Glomerular visceral epithelial cell (primary cell): ENCODE measurements at regions not wholly inside any gene's neighbourhood (a gene's known extent, or its start where the extent isn't known, plus 50 kb on each side); places are given as distances from the start of the nearest gene placed in this dataset.

Experiments used
- DNase-seq: peaks from one replicate; pipeline ENCODE4 v3.0.0-alpha.2; 2016; ENCODE audit errors: extremely low spot score

DNA sequence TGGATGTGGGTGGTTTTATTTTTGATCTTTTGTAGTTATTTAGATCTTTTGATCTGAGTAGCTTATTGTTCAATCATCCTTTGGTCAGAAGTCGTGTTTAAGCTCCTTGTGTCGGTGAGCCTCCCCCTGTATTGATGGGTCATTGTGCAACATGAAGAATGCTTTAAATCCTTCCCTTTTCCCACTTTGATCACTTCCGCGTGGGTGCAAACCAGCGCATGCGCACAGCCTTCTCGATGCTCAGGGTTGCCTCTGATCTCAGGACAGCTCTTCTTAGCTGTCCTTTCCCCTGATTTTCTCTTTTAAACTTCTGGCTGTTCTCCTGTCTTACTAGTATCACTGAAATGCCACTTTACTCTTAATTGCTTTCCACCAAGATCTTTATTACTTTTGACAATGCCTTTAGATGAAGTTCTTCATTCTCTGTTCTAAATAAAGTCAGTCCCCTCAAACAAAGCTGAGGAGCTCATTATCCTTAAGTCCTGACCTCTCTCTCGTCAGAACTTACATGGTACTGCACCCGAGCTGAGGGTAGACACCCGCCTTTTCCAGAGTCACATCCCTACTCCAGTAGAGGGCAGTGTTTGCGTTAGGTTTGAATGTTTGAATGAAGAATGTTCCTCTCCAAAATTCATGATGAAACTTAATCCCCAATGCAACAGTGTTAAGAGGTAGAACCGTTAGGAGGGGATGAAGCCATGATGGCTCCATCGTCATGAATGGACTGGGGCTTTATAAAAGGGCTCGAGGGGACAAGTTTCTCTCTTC is 547.9 kb upstream of the TMPRSS15 start:
- DNase-seq: peak; percentile 2

DNA sequence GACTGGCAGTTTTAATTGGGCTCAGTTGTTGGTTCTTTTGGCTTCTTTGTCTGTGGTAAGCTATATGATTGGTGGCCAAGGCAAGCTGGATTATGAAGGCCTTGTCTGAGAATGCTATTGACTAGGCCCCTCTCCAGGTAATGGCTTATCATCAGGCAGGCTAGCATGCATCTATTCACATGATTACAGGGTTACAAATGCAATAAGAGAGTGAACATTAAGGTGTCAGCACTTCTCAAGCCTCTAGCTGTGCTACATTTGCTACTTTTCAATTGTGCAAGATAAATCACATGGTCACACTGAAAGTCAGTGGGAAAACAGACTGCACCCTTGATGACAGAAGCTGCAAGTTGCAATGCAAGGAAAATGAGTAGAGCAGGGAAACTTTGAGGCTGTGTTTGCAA is 550.9 kb upstream of the TMPRSS15 start:
- no peak for DNase-seq

DNA sequence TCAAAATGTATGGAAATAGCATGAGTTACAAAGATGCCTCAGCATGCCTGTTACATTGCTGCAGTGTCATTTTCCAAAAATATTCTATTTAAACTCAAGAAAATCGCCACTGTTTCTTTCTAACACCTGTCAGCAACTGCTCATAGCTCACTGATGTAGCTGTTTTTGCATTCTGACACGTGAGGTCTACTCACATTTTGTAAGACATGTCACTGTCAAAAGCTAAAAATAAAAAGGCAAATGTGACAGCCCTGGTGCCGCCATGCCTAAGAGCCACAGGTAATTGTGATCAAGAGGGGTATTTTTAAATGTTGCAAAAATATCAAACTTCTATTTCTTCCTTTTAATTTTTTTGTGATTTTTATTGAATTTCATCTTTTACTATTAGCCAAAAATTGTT is 556.2 kb upstream of the TMPRSS15 start:
- DNase-seq: no peak

DNA sequence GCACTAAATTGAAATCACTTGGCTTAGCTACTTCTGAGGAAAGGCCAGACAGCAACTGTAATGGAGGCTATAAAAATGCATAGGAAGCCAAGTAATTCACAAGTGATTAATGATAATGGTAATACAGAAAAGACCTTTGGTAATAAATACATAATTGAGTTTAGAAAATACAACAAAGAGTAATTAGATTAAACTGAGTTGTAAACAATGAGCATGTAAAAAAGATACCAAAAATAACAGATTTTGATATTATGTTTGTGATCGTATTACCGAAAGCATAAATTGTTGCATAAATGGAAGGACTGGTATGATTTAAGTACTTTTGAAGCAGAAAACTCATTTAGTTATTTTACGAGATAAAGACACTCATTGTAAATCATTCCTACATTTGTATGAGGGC is 556.7 kb upstream of the TMPRSS15 start:
- DNase-seq: no peak

DNA sequence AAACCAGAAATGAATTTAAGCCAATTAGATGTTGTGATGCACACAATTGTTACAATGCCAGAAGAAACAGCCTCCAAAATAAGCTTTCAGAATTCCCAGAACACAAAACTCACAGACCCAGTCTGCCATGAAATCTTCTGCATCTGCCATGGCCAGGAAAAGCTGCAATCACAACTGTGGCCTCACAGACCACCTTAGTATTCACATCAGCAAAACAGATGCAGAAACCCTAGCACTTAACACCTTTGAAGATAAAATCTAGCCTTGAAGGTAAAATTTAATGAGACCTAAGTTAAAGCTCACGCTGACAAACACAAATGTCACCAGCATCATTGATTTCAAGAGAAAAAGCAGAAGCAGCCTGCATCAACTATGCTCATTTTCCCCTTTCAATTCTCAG is 566.8 kb upstream of the TMPRSS15 start:
- DNase-seq: no peak

DNA sequence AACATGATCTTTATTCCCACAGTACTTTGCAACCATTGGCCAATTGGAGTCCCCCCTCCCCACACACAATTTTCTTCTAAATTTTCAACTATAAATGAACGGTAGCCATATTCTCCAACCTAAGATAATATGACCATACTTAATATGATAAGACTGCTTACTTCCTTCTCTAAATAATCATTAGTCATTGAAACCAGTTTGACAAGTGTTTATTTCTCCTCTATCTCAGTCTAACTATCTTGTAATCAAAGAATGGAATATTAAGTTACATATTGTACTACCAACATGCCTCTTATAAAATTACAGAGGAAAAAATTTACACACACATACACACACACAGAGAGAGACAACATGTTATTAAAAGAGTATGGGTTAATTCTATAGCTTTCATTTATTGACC is 567.4 kb upstream of the TMPRSS15 start:
- DNase-seq: no peak

DNA sequence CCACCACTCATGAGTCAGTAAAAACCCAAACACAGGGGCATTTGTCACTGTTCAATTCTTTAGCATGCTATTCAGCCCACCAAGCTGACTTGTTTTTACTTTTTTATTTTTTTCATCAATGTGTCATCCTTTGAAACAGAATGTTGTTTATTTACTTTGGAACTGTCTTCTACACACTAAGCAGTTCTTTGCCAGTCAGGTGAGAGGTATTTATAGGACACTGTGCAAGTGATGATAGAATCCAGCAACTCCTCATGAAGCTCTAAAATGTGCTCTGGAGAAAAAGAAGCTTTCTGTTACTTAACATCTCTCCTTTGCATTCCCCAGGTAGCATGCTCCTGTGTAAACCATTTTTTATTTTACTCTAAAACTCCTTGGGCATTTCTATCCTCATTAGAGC is 582.0 kb upstream of the TMPRSS15 start:
- DNase-seq: no peak

DNA sequence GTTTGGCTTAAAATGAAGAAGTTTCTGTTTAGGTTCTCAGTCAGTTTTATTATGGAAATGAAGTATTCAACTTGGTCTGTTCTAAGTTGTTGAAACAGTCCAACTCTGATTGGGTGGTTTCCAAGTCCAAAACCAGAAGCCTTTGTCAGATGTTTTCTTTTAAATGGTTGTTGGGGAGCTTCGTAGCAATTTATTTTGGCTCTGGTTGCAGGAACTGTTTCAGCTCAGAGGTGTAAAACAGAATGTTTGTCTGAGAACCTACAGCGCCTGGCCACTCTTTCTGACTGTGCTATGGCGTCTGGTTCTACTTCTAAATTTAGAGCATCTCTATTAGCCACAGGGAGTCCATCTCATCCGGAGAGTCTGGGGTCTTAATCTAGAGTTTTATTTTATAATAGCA is 582.6 kb upstream of the TMPRSS15 start:
- no peak for DNase-seq

DNA sequence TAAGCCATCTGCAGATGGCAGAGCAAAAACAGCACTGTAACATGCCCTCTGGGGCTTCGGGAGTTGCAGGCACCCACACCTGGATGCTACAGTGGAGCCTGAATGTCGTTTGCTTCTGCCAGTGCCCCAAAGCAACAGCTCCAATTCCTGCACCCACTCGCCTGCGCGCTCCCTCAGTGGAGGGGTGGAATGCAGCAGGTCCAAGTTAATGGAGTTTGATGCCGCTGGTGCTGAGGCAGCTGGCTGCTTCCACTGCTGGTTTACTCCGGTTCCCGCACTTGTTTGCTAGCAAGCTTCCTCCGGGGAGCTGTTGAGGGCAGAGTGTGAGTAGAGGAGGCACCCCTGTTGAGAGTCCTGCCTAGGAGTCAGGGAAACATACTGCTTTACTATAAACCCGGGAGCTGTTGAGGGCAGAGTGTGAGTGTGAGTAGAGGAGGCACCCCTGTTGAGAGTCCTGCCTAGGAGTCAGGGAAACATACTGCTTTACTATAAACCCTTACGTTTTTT is 584.0 kb upstream of the TMPRSS15 start:
- DNase-seq: no peak

DNA sequence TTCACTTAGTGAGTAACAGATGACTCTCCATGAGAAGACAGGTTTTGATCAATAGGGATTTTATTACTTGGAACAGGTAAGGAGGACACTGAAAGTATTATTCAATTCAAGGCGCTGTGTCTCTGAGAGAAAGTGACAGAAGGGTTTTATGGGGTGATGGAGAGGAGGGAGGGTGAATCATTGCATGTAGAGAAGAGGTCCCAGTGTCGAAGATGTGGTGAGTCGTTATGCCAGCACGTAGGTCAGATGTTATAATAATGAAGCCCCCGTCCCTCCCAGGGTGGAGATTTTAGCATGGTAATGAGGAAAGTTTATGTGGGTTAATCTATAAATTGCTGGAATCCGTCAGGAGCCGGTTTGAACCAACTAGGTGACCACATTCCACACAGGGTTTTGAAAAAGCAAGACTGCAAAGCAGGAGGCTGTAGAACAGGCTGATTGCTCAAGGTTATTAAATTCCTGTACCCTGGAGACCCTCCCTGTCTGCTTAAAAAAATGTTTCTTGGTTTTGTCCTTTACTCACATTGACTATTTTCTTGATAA is 586.4 kb upstream of the TMPRSS15 start:
- DNase-seq: no peak

DNA sequence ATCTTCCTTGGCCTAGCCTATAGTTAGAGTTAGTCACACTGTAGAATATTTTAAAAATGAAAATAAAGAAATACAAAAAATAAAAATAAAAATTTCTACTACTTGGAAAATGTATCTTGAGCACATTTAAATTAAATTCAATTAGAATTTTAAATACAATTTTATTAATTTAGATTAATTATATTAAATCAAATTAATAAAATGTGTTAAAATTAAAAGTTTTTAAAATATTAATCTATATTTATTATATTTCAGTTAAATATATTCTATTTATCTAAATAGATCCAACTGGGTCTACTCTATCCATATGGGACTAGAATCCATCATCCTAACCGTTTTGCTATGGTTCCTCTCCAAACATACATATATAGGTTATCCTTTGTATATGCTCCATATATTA is 588.3 kb upstream of the TMPRSS15 start:
- no peak for DNase-seq

DNA sequence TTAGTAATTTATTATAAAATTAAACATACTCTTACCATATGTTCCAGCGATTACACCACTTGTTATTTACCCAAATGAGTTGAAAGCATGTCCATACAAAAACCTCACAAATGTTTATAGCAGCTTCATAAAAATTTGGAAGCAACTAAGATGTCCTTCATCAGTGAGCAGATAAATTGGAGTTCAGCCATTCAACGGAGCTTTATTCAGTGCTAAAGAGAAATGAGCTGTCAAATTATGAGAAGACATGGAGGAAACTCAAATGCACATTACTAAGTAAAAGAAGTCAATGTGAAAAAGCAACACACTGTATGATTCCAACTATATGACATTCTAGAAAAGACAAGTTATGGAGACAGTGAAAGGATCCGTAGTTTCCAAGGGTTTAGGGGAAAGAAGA is 606.7 kb upstream of the TMPRSS15 start:
- DNase-seq: no peak

DNA sequence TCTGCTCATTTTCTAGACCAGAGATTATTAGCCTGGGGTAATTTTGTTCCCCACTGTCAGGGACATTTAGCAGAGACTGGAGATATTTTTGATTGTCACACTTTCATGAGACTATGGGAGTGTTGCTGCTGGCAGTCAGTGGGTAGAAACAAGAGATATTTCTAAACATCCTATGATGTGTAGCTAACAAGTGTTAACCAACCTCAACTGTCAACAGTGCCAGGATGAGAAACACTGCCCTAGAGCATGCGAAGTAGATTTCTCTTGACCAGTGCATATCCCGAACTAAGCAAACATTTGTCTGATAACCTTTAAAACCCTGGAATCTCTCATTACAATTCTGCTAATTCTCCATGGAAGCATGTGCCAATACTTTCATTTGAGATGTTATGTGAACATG is 607.4 kb upstream of the TMPRSS15 start:
- no peak for DNase-seq

DNA sequence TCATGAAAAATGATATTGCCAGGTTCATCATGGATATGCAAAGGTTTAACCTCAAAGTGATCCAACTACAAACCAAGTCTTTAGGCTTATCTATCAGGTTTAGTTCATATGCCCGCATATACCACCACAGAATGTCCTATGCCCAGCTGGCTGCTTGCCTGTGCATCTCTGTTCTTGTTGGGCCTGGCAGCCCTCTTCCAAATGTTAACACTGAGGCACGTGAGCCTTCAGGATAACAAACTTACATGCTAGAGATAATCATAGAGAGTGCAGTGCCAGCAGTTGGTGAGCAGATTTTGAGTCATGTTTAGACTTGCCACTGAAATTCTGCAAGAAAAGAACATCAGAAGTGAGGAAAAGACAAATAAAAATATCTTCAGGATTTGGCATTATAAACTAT is 607.9 kb upstream of the TMPRSS15 start:
- DNase-seq: no peak

DNA sequence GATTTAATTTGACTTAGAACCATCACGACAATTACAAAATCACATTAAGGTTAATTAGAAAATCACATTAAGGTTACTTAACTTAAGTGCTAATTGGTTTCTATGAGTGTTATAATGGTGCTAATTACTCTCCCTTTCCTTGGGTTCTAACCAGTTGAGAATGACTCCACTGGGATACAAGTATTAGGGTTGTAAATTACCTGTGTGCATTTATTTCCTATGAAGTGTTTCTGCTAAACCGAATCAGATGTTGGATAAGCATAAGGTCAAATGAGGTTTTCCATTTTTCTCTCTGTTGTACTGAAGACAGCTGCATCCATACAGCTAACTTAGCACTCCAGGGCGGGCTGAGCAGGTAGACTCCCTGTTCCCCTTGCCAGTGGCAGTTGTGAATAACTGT is 610.3 kb upstream of the TMPRSS15 start:
- no peak for DNase-seq

DNA sequence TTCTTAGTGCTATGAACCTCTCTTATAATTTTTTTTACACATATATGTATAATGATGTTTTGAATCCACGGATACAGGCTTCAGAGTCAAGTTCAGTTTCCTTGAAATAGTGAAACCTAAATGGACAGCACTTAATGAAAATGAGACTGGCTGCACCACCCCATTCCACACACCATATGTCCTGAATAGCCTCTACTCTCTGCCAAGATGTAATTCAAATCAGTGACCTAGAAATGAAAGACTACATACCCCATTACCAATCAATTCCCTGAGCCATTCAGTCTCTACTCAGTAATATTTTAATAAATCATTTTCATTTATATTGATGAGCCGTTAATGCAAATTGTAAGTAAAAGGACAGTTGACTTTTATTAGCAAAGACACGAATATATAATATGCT is 614.9 kb upstream of the TMPRSS15 start:
- DNase-seq: no peak

DNA sequence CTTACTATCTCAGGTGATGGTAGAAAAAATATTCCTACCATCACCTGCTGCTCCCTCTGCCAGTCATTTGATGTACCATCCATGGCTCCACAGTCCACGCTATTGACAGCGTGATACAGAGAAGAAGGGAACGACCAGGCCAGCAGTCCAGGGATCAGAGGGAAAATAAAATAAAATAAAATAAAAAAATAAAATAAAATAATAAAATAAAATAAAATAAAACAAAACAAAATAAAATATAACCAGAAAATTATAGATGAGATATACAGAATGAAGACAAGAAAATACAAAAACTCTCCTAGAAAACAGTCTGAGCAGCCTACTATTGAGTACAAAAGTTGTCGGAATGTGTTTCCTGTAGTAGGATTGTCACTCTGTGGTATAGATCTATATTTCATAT is 619.4 kb upstream of the TMPRSS15 start:
- DNase-seq: no peak

DNA sequence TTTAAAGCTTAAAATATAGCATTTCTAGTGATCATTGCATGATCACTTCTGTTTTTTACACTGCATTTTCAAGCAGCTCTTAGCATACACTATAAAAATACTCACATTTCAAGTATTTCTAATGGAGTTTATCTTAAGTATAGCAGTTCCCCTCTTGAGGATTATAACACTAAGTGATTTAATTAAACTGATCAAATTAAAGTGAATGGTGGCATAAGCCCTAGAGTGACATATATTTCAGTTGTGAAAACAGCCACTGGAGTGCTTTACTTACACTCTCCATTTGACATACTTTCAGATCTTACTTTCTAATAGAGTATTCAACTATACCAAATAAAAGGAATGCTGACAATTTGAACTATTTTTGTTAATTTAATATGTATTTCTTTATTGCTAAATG is 623.3 kb upstream of the TMPRSS15 start:
- DNase-seq: no peak

DNA sequence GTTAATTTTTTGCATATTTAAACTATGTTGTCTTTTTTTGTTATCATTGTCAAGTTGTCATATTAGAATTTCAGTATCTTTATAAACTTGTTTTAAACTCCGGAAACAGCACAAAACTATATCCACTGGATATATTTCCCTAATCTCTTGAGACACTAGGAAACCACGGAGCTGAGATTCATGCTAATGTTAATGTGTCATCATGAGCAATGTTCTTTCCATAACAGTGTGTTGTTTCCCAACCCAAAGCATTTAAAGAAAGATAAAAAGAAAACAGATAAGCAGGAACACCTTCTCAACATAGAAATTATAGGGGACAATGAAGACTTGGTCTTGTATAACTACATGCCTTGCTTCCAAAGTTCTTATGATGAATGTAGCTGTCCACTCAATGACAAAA is 626.2 kb upstream of the TMPRSS15 start:
- no peak for DNase-seq

DNA sequence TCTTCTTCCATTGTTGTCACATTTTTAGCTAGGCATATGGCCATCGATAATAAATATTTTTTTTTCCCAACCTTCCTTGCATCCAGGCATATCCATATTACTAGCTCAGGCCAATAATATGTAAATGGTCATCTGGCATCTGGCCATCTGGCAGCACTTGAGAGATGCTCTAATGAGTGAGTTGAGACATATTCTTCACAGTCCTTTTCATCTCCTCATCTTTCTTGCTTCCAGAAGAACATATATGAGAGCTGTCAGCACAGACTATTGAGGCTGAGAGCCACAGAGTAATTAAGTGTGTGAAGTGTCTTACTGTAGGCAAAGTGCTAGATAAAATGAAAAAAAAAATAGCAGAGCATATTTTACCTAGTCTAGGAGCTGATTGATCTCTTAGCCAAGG is 628.4 kb upstream of the TMPRSS15 start:
- no peak for DNase-seq

DNA sequence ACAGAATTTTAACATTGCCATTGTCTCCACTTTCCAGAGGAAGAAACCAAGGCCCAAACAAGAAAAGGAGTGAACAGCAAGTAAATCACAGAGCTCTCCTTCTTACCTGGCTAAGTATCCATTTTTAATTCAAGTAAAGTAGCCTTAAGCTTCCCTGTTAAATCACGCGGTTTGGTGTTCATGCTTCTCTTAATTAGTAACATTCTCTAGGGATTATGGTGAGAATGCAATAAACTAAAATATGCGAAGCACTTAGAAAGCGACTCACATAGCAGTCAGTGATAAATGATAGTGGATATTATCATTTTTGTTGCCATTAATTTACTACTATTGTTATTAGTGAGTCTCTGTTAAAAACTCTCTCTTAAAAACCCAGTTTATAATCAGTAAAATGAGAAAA is 630.5 kb upstream of the TMPRSS15 start:
- DNase-seq: no peak

DNA sequence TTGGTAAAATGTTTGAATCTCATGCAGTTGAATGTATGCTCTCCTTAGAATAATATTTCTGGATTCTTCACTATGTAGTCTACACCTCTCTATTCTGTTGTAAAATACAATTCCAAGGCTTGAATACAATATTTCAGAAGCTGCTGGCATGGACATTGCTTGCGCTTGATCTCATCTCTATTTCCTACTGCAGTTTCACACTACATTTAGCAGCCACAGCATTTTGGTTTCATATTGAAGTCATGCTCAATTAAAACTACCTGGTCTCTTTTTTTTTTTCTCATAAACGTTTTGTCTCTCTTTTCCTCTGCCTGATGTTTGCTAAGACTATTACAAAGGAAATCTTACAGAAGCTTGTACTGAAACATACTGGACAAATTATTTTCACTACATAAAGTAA is 631.0 kb upstream of the TMPRSS15 start:
- DNase-seq: no peak

DNA sequence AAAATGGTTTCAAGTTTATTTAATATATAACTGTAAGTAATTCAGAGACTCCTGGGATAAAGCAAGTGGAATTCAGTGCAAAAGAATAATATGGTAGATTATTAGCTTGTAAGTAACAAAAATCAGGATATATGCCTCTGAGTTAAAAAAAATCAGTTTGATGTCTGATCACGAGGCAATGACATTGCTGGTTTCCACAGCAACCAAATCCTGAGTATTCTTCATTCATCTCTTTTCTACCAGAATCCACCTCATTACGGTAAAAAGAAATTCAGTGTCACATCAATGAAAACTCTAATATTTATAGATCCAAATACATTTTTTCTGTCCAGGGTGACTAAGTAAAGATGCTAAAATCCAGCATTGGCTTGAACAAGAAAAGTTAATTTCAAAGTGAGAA is 642.3 kb upstream of the TMPRSS15 start:
- DNase-seq: no peak
